Endothelial cell of umbilical vein (primary cell): ENCODE measurements at regions not wholly inside any gene's neighbourhood (a gene's known extent, or its start where the extent isn't known, plus 50 kb on each side); places are given as distances from the start of the nearest gene placed in this dataset.

Experiments
- BruUV-seq: library from RNA; stranded (reverse); fragments of 400-500 nt; replicated peaks from 2 replicates; lab custom pipeline; 2021; lab: Mats Ljungman, UMichigan
- CTCF ChIA-PET: fragments of 300-600, 350-600 bp; sonication (Branson Sonifier 250); formaldehyde crosslinking; loops from one replicate; lab custom pipeline; 2021; ENCODE audit warnings: antibody characterized with exemption, inconsistent platforms; lab: Charles Lee
- POLR2A ChIA-PET: fragments of 300-600, 350-600 bp; sonication (Branson Sonifier 250); formaldehyde crosslinking; loops from one replicate; lab custom pipeline; 2021; ENCODE audit warnings: antibody characterized with exemption, inconsistent platforms; lab: Charles Lee
- DNase-seq: peaks from one replicate; pipeline ENCODE4 v3.0.0-alpha.2; 2011; ENCODE audit warnings: low read depth, low spot score
- FAIRE-seq: peaks from 2 replicates; lab custom pipeline; 2011; peaks lifted over from hg19 to GRCh38; lab: Jason Lieb, UNC
- H2AFZ ChIP-seq: 2 replicates; pipeline ENCODE4 v1.6.0; 2012; ENCODE audit warnings: low read depth, low read length, control low read depth, inconsistent platforms
- H3K27ac ChIP-seq: 2 replicates; pipeline ENCODE4 v1.5.1; 2011; ENCODE audit warnings: low read depth, mild to moderate bottlenecking, control low read depth, low read length, moderate library complexity; ENCODE audit not compliant: insufficient read depth
- H3K27me3 ChIP-seq, 2 experiments: 2 replicates each; pipeline versions ENCODE4 v1.6.0 to v1.6.1; 2011; ENCODE audit warnings: low read length in 2 of 2, mixed read lengths in 1 of 2; ENCODE audit not compliant: control insufficient read depth in 2 of 2, insufficient read depth in 2 of 2
- H3K36me3 ChIP-seq, 2 experiments: 2 replicates in 1 of 2; 3 replicates in 1 of 2; pipeline ENCODE4 v1.5.1; 2011; ENCODE audit warnings: low read length in 2 of 2, mild to moderate bottlenecking in 1 of 2, moderate library complexity in 1 of 2; ENCODE audit not compliant: control insufficient read depth in 2 of 2, insufficient read depth in 2 of 2; ENCODE audit errors: extremely low read depth in 1 of 2
- H3K4me1 ChIP-seq: 3 replicates; pipeline ENCODE4 v1.5.1; 2011; ENCODE audit warnings: mild to moderate bottlenecking, low read length; ENCODE audit not compliant: control insufficient read depth, insufficient read depth; ENCODE audit errors: extremely low read depth
- H3K4me2 ChIP-seq: 2 replicates; pipeline ENCODE4 v1.6.1; 2011; ENCODE audit warnings: low read length, control low read depth, mixed read lengths; ENCODE audit not compliant: insufficient read depth
- H3K4me3 ChIP-seq, 3 experiments: fragments of 200-600 bp in 1 of 3; sonication (generic), shearing (Covaris generic) in 1 of 3; replicated peaks in 1 of 3; 2 replicates each; pipeline ENCODE4 v1.5.1; 2011 to 2016; ENCODE audit warnings: control low read depth in 3 of 3, low read length in 3 of 3, mild to moderate bottlenecking in 2 of 3, inconsistent platforms in 1 of 3, low read depth in 1 of 3, moderate library complexity in 1 of 3; ENCODE audit not compliant: insufficient read depth in 1 of 3
- H3K79me2 ChIP-seq: 2 replicates; pipeline ENCODE4 v1.6.0; 2012; ENCODE audit warnings: low read length, inconsistent platforms; ENCODE audit not compliant: control insufficient read depth, insufficient read depth
- H3K9ac ChIP-seq: replicated peaks from 2 replicates; pipeline ENCODE3; 2011; ENCODE audit warnings: low read length, control low read depth; ENCODE audit not compliant: insufficient read depth; ENCODE audit errors: extremely low read depth
- H3K9me1 ChIP-seq: replicated peaks from 3 replicates; pipeline ENCODE4 v1.6.0; 2011; ENCODE audit warnings: mild to moderate bottlenecking, low read length; ENCODE audit not compliant: control insufficient read depth, insufficient read depth; ENCODE audit errors: extremely low read depth
- H3K9me3 ChIP-seq: replicated peaks from 2 replicates; pipeline ENCODE4 v1.5.1; 2012; ENCODE audit warnings: low read length, inconsistent platforms; ENCODE audit not compliant: control insufficient read depth, insufficient read depth
- H4K20me1 ChIP-seq: replicated peaks from 2 replicates; pipeline ENCODE3; 2011; ENCODE audit warnings: mild to moderate bottlenecking, low read length; ENCODE audit not compliant: control insufficient read depth, insufficient read depth; ENCODE audit errors: extremely low read depth
- CTCF ChIP-seq, 2 donors: IDR thresholded peaks; 1 replicate in 1 of 2; 2 replicates in 1 of 2; pipeline ENCODE4 v1.5.1; 2011; ENCODE audit warnings: low read length in 2 of 2, mild to moderate bottlenecking in 2 of 2, moderate library complexity in 2 of 2, control low read depth in 1 of 2, inconsistent platforms in 1 of 2, low read depth in 1 of 2; ENCODE audit not compliant: insufficient read depth in 1 of 2; ENCODE audit errors: extremely low read depth in 1 of 2
- EZH2 ChIP-seq: IDR thresholded peaks from 2 replicates; pipeline ENCODE4 v1.6.1; 2012; ENCODE audit warnings: borderline replicate concordance, low read depth, mild to moderate bottlenecking, moderate library complexity, low read length, inconsistent platforms; ENCODE audit not compliant: severe bottlenecking
- FOS ChIP-seq: IDR thresholded peaks from 2 replicates; pipeline ENCODE4 v1.6.1; 2011; ENCODE audit warnings: mild to moderate bottlenecking, low read length, moderate library complexity, borderline replicate concordance; ENCODE audit not compliant: insufficient read depth
- GATA2 ChIP-seq: IDR thresholded peaks from 2 replicates; pipeline ENCODE4 v1.7.0; 2011; ENCODE audit warnings: low read depth, mild to moderate bottlenecking, moderate library complexity, mixed read lengths, low read length; ENCODE audit not compliant: insufficient read length, insufficient read depth
- JUN ChIP-seq: IDR thresholded peaks from 2 replicates; pipeline ENCODE4 v1.6.1; 2011; ENCODE audit warnings: borderline replicate concordance, low read depth; ENCODE audit not compliant: insufficient read length, insufficient read depth
- MAX ChIP-seq: IDR thresholded peaks from 2 replicates; pipeline ENCODE4 v1.6.1; 2011; ENCODE audit not compliant: insufficient read depth, insufficient read length
- MYC ChIP-seq: IDR thresholded peaks from one replicate; pipeline ENCODE4 v1.6.1; 2011; ENCODE audit warnings: mild to moderate bottlenecking, low read depth, low read length
- POLR2A ChIP-seq: IDR thresholded peaks from 2 replicates; pipeline ENCODE4 v1.6.1; 2012; ENCODE audit warnings: low read depth, mild to moderate bottlenecking, control low read depth, low read length
- POLR2AphosphoS5 ChIP-seq: IDR thresholded peaks from 2 replicates; pipeline ENCODE4 v1.6.1; 2012; ENCODE audit warnings: low read depth, mild to moderate bottlenecking, control low read depth, low read length, moderate library complexity; ENCODE audit not compliant: insufficient read depth
- dilution Hi-C: fragments of 300-500 bp; cut with MboI; formaldehyde crosslinking; loops from one replicate; pipeline ENCODE4 v1.15.0; 2019; ENCODE audit warnings: low sequenced_read_pairs; ENCODE audit not compliant: extremely low pct_ligation_motif_present
- intact Hi-C: fragments of 100-400 bp; cut with micrococcal nuclease; formaldehyde crosslinking; loops from one replicate; pipeline ENCODE4 v1.10.0; 2022

- dilution Hi-C loops: no loop called here
- no peaks in the 10 kb centered on the region for H3K4me1 ChIP-seq
- BruUV-seq: no TSS peak
- H3K4me2 ChIP-seq: no peak overlapping the region
- no peak overlapping the region for H2AFZ ChIP-seq
- no peak overlapping the region for H3K9ac ChIP-seq
- TF ChIP-seq CTCF (IDR thresholded peaks at IDR 0.05; ENCODE audit: extremely low read depth in 1 of 2, insufficient read depth in 1 of 2, low read depth in 1 of 2, low read length in 2 of 2): no peak
- TF ChIP-seq POLR2A: no peak
- FAIRE-seq (no peak), DNase-seq (no peak)
- H3K27ac ChIP-seq: no peak overlapping the region
- no peaks in the 10 kb centered on the region for H3K27me3 ChIP-seq
- intact Hi-C loops: no loop called here
- H3K9me3 ChIP-seq: no peaks in the 10 kb centered on the region
- no peaks in the 10 kb centered on the region for H3K9me1 ChIP-seq
- H3K79me2 ChIP-seq: no peaks in the 10 kb centered on the region
- ChIA-PET CTCF (no interaction called here), POLR2A (no interaction called here)
- no peaks in the 10 kb centered on the region for H4K20me1 ChIP-seq
- no peaks in the 10 kb centered on the region for H3K36me3 ChIP-seq
- H3K4me3 ChIP-seq: no peak overlapping the region
These were observed 92.9 kb downstream of the DHCR7 start for GRCh38 chr11:71355281-71355680.

- H3K79me2 ChIP-seq: no peaks in the 10 kb centered on the region
- no peak for DNase-seq
- H3K9me3 ChIP-seq: no peaks in the 10 kb centered on the region
- no peaks in the 10 kb centered on the region for H3K27me3 ChIP-seq
- ChIA-PET CTCF (no interaction called here), POLR2A (no interaction called here)
- no peak overlapping the region for H3K4me3 ChIP-seq
- FAIRE-seq: no peak
- no peaks in the 10 kb centered on the region for H3K9me1 ChIP-seq
- no peak overlapping the region for H3K27ac ChIP-seq
- no peaks in the 10 kb centered on the region for H4K20me1 ChIP-seq
- H3K4me2 ChIP-seq: no peak overlapping the region
- H2AFZ ChIP-seq: no peak overlapping the region
- no peak overlapping the region for H3K9ac ChIP-seq
- H3K36me3 ChIP-seq: no peaks in the 10 kb centered on the region
- BruUV-seq: no TSS peak
- TF ChIP-seq POLR2AphosphoS5: no peak
- no peak for TF ChIP-seq EZH2
- no peak for TF ChIP-seq GATA2
- TF ChIP-seq JUN: no peak
- TF ChIP-seq CTCF (IDR thresholded peaks at IDR 0.05; ENCODE audit: extremely low read depth in 1 of 2, insufficient read depth in 1 of 2, low read depth in 1 of 2, low read length in 2 of 2): no peak
- no peak for TF ChIP-seq MAX
- TF ChIP-seq MYC: no peak
- no peak for TF ChIP-seq POLR2A
- TF ChIP-seq FOS: no peak
- intact Hi-C loops (no loop called here), dilution Hi-C loops (no loop called here)
- no peaks in the 10 kb centered on the region for H3K4me1 ChIP-seq
These were observed 93.6 kb downstream of the DHCR7 start for GRCh38 chr11:71354394-71355105.
